Esophagus muscularis mucosa (tissue), 4 donors: ENCODE measurements at regions not wholly inside any gene's neighbourhood (a gene's known extent, or its start where the extent isn't known, plus 50 kb on each side); places are given as distances from the start of the nearest gene placed in this dataset.

ENCODE experiments used
- DNase-seq: peaks from one replicate; pipeline ENCODE4 v3.0.0-alpha.2; 2017; ENCODE audit errors: extremely low spot score
- H3K27ac ChIP-seq, 4 donors: fragments of 200-600 bp; sonication (generic); replicated peaks in 1 of 4; 1 replicate in 3 of 4; 2 replicates in 1 of 4; pipeline ENCODE4 v1.5.1; 2016 to 2019; ENCODE audit warnings: mild to moderate bottlenecking in 1 of 4
- H3K27me3 ChIP-seq, 4 donors: fragments of 200-600 bp; sonication (generic); one replicate each; pipeline versions ENCODE4 v1.5.1 to v1.6.0; 2016 to 2019
- H3K36me3 ChIP-seq, 4 donors: fragments of 200-600 bp; sonication (generic); one replicate each; pipeline ENCODE4 v1.5.1; 2016 to 2019
- H3K4me1 ChIP-seq, 4 donors: fragments of 200-600 bp; sonication (generic); one replicate each; pipeline ENCODE4 v1.5.1; 2016 to 2019
- H3K4me3 ChIP-seq, 4 donors: fragments of 200-600 bp; sonication (generic); 1 replicate in 2 of 4; 2 replicates in 2 of 4; pipeline ENCODE4 v1.5.1; 2016 to 2019; ENCODE audit warnings: mild to moderate bottlenecking in 4 of 4, moderate library complexity in 1 of 4
- H3K9me3 ChIP-seq, 4 donors: fragments of 200-600 bp; sonication (generic); 1 replicate in 3 of 4; 2 replicates in 1 of 4; pipeline ENCODE4 v1.5.1; 2016 to 2019
- EP300 ChIP-seq: sonication (generic); formaldehyde crosslinking; IDR thresholded peaks from one replicate; pipeline ENCODE4 v1.6.1; 2017; ENCODE audit warnings: antibody characterized with exemption
- POLR2A ChIP-seq: fragments of 450-650 bp; IDR thresholded peaks from one replicate; pipeline ENCODE4 v1.6.1; 2017; ENCODE audit warnings: antibody characterized with exemption, moderate library complexity, mild to moderate bottlenecking, low read depth
- POLR2AphosphoS5 ChIP-seq, 2 donors: sonication (generic); formaldehyde crosslinking; IDR thresholded peaks; one replicate each; pipeline ENCODE4 v1.6.1; 2017; ENCODE audit warnings: antibody characterized with exemption in 2 of 2
- WGBS: methylation state at CpG from one replicate; pipeline ENCODE4 v1.1.5; 2018; 5-methylcytosine and 5-hydroxymethylcytosine counted together
- intact Hi-C: fragments of 100-400 bp; cut with DNase I; formaldehyde crosslinking; loops from one replicate; pipeline ENCODE4 v1.15.1; 2023
- TF ChIP-seq, protein P1 (sequence below), 3 experiments: fragments of 200-600 bp in 2 of 3; fragments of 450-650 bp in 1 of 3; sonication (generic) in 2 of 3; IDR thresholded peaks; one replicate each; pipeline ENCODE4 v1.5.1; 2017 to 2019; ENCODE audit warnings: antibody characterized with exemption in 3 of 3, mild to moderate bottlenecking in 2 of 3, moderate library complexity in 1 of 3

DNA sequence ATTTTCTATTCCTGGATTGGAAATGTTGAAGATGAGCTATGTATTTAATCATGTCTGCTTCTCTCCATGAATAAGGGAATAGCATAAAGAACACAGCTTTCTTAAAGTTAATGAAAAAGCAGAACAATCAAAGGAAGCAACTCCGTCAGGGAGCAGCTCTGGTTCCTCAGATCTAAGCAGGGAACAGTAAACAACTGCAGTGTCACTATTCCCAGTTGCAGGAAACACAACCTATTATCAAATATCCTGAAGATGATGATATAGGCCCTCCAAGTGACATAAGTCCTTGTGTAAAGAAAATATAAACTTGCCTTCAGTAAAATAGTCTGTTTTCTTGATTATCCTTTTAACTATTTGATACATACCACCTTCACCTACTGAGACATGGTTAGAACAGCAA is 228.1 kb downstream of the KCNC2 start:
- Histone ChIP-seq H3K27ac (no peak overlapping the region), H3K4me3 (no peak overlapping the region), H3K4me1 (no peaks in the 10 kb centered on the region), H3K27me3 (no peaks in the 10 kb centered on the region), H3K9me3 (no peaks in the 10 kb centered on the region), H3K36me3 (no peaks in the 10 kb centered on the region)
- WGBS = 52% methylated on average over 1 of the region's 1 CpG
- TF ChIP-seq, protein P1, sequence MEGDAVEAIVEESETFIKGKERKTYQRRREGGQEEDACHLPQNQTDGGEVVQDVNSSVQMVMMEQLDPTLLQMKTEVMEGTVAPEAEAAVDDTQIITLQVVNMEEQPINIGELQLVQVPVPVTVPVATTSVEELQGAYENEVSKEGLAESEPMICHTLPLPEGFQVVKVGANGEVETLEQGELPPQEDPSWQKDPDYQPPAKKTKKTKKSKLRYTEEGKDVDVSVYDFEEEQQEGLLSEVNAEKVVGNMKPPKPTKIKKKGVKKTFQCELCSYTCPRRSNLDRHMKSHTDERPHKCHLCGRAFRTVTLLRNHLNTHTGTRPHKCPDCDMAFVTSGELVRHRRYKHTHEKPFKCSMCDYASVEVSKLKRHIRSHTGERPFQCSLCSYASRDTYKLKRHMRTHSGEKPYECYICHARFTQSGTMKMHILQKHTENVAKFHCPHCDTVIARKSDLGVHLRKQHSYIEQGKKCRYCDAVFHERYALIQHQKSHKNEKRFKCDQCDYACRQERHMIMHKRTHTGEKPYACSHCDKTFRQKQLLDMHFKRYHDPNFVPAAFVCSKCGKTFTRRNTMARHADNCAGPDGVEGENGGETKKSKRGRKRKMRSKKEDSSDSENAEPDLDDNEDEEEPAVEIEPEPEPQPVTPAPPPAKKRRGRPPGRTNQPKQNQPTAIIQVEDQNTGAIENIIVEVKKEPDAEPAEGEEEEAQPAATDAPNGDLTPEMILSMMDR (IDR thresholded peaks at IDR 0.05) = no peak
- DNase-seq = no peak
- intact Hi-C loops = no loop called here

DNA sequence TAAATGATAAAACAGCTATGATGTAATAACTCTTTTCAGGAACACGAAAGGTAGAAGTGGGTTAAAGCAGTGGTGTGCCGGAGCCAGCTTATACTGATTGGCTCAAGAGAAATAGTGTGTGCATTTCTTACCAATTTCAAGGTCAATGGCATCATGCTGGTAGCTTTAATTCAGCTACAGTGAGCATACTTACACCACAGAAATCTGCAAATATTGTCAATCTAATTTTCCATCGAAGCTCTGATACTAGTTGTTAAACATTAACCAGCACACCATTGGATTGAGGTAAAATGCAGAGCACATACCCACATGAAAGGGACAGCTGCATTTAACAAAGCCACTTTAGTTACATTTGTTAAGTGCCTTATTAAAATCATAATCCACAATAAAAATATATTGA is 225.7 kb downstream of the KCNC2 start:
- TF ChIP-seq, protein P1 (IDR thresholded peaks at IDR 0.05) = no peak
- TF ChIP-seq EP300 (no peak), POLR2A (no peak), POLR2AphosphoS5 (IDR thresholded peaks at IDR 0.05) (no peak)
- intact Hi-C loops = no loop called here
- Histone ChIP-seq H3K9me3 (no peaks in the 10 kb centered on the region), H3K4me3 (no peak overlapping the region), H3K4me1 (no peaks in the 10 kb centered on the region), H3K36me3 (no peaks in the 10 kb centered on the region), H3K27ac (no peak overlapping the region), H3K27me3 (no peaks in the 10 kb centered on the region)
- WGBS = 83% methylated on average over 3 of the region's 3 CpGs
- DNase-seq = no peak

DNA sequence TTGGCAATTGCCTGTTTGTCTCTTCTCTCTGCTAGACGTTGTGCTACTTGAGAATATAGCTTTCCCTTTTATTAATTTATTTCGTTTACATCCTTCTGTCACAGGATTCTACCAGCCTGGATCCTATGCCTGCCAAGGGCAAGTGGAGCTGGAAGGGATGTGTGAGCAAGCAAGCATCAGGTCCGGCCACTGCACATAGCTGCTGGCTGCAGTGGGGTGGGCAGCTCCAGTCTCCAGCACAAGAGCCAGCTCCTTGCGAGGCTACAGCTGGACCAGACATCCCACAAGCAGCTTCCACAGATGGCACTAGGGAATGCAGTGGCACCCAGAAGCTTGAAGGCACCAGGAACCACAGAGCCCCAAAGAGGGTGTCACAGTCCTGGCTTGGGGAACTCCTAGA is 225.0 kb downstream of the KCNC2 start:
- WGBS = 54% methylated on average over 4 of the region's 4 CpGs
- DNase-seq = no peak

DNA sequence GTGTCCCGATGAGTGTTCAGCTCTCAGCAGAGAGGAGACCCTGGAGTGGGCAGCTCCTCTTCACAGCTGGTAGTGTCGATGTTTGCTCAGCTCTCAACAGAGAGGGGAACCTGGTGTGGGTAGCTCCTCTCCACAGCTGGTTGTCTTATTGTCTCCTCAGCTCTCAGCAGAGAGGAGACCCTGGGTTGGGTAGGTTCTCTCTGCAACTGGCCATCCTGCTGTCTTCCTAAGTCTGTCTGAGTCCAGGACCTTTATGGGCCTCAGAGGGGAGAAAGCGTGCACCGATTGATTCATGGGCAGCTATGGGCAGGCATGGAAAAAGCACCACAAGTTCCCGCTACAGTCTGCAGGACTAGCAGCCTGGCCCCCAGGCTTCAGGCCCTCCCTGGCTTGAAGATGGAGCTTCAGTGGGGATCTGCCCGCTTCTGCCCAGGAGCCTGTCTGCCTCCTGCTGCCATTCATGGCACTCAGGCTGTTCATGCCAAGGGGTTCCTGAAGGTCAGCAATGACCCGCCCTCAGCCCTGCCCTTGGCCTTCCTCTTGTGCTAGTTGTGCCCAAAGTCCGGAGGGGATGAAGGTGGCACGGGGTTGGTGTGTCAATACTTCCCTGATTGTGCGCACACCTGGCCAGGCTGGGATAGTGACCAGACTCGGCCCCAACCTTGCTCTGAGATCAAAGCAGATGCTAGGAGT is 224.2 kb downstream of the KCNC2 start:
- no peak overlapping the region for H3K27ac ChIP-seq
- H3K27me3 ChIP-seq = no peaks in the 10 kb centered on the region
- WGBS = 98% methylated on average over 5 of the region's 11 CpGs
- no peaks in the 10 kb centered on the region for H3K4me1 ChIP-seq
- intact Hi-C loops = no loop called here
- DNase-seq = no peak
- TF ChIP-seq EP300 (no peak), POLR2A (no peak), POLR2AphosphoS5 (IDR thresholded peaks at IDR 0.05) (no peak)
- TF ChIP-seq, protein P1 (IDR thresholded peaks at IDR 0.05) = no peak
- H3K4me3 ChIP-seq = no peak overlapping the region
- H3K9me3 ChIP-seq = no peaks in the 10 kb centered on the region
- H3K36me3 ChIP-seq = no peaks in the 10 kb centered on the region

More for the DNA sequence above, 225.0 kb downstream of the KCNC2 start:
- H3K27ac ChIP-seq = no peak overlapping the region
- no peaks in the 10 kb centered on the region for H3K4me1 ChIP-seq
- H3K4me3 ChIP-seq = no peak overlapping the region
- no peaks in the 10 kb centered on the region for H3K36me3 ChIP-seq
- intact Hi-C loops = no loop called here
- H3K27me3 ChIP-seq = no peaks in the 10 kb centered on the region
- TF ChIP-seq EP300 = no peak
- no peaks in the 10 kb centered on the region for H3K9me3 ChIP-seq

DNA sequence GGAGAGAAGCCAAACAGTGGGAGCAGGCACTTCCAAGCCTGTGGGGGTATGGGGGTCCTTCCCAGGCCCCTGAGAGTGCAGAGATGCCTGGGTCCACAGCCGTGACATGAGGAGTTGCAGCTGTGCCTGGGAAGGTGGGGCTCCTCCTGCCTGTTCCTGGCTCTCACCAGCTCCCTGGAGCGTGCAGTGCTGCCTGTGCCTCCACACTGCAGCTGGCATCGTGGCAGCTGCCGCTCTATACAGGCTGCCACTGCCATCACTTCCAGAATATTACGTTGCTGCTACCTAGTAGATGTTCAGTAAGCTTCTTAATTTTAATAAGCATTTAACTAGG is 223.7 kb downstream of the KCNC2 start:
- 77% methylated on average over 4 of the region's 5 CpGs for WGBS
- intact Hi-C loops = no loop called here

More for the DNA sequence above, 223.7 kb downstream of the KCNC2 start:
- Histone ChIP-seq H3K36me3 (no peaks in the 10 kb centered on the region), H3K9me3 (no peaks in the 10 kb centered on the region), H3K27me3 (no peaks in the 10 kb centered on the region), H3K4me3 (no peak overlapping the region), H3K27ac (no peak overlapping the region), H3K4me1 (no peaks in the 10 kb centered on the region)
- no peak for DNase-seq
- TF ChIP-seq POLR2A (no peak), POLR2AphosphoS5 (IDR thresholded peaks at IDR 0.05) (no peak), EP300 (no peak)
- TF ChIP-seq, protein P1 (IDR thresholded peaks at IDR 0.05) = no peak
